GM10248 (cell line): ENCODE measurements at regions not wholly inside any gene's neighbourhood (a gene's known extent, or its start where the extent isn't known, plus 50 kb on each side); places are given as distances from the start of the nearest gene placed in this dataset.

Source experiments
- CTCF ChIA-PET: fragments of 300-600 bp; sonication (Branson Sonifier 250); formaldehyde crosslinking; extraction: SDS; loops from one replicate; lab custom pipeline; 2021; ENCODE audit warnings: antibody characterized with exemption; lab: Yijun Ruan, JAX
- POLR2A ChIA-PET: fragments of 350-650 bp; sonication (Branson Sonifier 250); formaldehyde crosslinking; extraction: SDS; loops from one replicate; lab custom pipeline; 2020; ENCODE audit warnings: antibody characterized with exemption; lab: Yijun Ruan, JAX
- DNase-seq: peaks from one replicate; pipeline ENCODE4 v3.0.0; 2012; ENCODE audit errors: extremely low spot score
- TF ChIP-seq, protein P1 (sequence below): IDR thresholded peaks from 2 replicates; pipeline ENCODE4 v1.5.1; 2012; ENCODE audit warnings: mild to moderate bottlenecking, low read depth; ENCODE audit errors: extremely low read depth, missing control alignments, control extremely low read depth

GRCh38 chr7:119351320-119351719, 921.7 kb upstream of the KCND2 start:
- POLR2A ChIA-PET = no interaction called here
- TF ChIP-seq, protein P1, sequence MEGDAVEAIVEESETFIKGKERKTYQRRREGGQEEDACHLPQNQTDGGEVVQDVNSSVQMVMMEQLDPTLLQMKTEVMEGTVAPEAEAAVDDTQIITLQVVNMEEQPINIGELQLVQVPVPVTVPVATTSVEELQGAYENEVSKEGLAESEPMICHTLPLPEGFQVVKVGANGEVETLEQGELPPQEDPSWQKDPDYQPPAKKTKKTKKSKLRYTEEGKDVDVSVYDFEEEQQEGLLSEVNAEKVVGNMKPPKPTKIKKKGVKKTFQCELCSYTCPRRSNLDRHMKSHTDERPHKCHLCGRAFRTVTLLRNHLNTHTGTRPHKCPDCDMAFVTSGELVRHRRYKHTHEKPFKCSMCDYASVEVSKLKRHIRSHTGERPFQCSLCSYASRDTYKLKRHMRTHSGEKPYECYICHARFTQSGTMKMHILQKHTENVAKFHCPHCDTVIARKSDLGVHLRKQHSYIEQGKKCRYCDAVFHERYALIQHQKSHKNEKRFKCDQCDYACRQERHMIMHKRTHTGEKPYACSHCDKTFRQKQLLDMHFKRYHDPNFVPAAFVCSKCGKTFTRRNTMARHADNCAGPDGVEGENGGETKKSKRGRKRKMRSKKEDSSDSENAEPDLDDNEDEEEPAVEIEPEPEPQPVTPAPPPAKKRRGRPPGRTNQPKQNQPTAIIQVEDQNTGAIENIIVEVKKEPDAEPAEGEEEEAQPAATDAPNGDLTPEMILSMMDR = no peak
- CTCF ChIA-PET = interaction anchor here (1.3 kb wide), 1 partner anchor 11 kb away, joined by 4 read pairs; no protein-coding TSS in a partner anchor
- DNase-seq = no peak

DNA sequence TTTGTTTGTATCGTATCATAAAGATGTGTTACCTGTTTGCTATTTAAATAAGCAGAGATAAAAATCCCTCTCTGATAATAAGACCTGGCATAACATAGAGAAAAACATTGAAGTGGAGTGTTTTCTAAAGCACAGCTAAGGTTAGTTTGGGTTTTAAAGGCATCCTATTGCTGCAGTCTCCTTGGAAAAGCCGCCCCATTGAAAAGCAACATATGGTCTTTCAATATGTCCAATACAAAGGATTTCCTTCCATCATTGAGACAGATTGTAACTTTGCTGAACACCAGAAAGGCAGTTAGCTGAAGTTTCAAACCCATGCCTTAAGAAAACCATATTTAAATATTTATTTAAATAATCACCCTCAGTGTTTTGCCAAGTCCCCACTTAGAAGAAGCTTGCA, 898.5 kb upstream of the KCND2 start:
- CTCF ChIA-PET = no interaction called here
- POLR2A ChIA-PET = no interaction called here
- no peak for DNase-seq
- TF ChIP-seq, protein P1 = no peak

DNA sequence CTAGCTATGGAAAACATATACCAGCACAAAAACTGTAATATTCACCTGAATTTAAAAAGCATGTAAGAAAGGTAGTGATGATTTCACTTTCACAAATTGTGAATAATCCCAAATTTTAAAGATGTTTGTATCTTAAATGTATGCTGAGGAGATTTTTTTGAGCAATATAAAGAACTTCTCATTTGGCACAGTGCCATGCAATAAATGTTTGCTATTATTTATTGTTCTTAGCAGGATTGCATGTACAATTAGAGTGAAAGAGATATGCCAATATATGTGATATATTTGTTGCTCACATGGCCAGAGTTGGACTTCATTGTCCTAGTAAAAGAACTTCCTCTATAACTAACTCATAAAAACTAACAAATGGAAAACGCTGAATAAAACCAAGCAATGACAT, 895.1 kb upstream of the KCND2 start:
- no peak for DNase-seq
- TF ChIP-seq, protein P1 = no peak
- ChIA-PET CTCF (no interaction called here), POLR2A (no interaction called here)

DNA sequence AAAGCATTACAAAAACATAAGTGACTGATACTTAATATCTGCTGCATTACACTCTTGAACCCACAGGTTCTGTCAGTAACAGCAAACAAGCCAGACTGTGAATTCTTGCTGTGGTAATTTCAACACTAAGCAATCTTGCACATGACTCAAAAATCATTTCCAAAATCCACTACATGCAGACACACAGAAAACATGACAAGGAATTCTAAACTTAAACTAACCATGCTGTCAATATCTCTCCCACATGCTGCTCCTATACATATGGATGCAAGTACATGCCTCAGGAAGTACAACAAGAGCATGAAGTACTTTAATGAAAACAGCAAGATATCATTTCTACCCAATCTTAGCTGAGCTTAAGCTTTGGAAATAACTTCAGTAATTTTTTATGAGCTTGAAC, 890.2 kb upstream of the KCND2 start:
- ChIA-PET CTCF (no interaction called here), POLR2A (no interaction called here)
- TF ChIP-seq, protein P1 = no peak
- no peak for DNase-seq

DNA sequence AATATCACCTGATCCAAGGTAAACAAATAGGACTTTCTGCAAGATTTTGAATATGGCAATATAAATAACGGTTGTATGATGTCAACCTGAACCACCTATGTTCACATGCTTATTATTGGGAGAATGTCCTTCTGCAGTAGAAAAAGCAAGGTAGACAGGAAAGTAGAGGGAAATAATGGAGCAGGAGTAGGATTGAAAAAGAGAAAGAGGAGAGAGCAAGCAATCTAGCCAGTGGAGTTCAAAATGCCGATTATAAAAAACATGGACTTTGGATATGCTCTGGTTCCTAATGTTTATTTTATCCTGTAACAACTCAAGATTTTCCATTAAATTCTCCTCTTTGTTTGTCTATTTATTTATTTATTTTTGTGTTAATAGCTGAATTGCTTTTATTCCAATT, 878.0 kb upstream of the KCND2 start:
- TF ChIP-seq, protein P1 = no peak
- ChIA-PET CTCF (interaction anchor here (1.9 kb wide), 1 partner anchor 10 kb away, joined by 5 read pairs; no protein-coding TSS in a partner anchor), POLR2A (no interaction called here)
- no peak for DNase-seq

DNA sequence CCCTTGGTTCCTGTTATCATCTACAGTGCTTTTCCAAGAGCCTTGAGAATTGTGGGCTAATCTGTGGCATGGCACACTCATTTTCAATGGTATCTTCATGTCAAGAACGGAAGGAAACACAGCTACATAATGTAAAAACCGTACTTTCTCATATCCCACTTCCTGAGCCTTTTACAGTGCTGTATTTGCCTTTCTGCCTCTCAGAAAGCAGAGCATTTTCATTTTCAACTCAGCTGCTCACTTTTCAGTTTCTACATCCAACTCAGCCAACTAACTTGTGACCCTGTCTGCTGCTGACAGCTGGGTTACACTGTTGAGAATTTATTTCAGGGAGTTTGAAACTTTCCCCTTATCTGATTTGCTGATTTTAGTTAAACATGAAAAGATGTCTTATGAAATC, 875.8 kb upstream of the KCND2 start:
- CTCF ChIA-PET = interaction anchor here (0.9 to 1.9 kb wide), 3 partner anchors 9 to 26 kb away, joined by 3 to 5 read pairs (median 3); no protein-coding TSS in a partner anchor
- TF ChIP-seq, protein P1 = no peak
- POLR2A ChIA-PET = no interaction called here

More for the DNA sequence above, 875.8 kb upstream of the KCND2 start:
- no peak for DNase-seq
